ENCODE measurements at regions not wholly inside any gene's neighbourhood (a gene's known extent, or its start where the extent isn't known, plus 50 kb on each side); places are given as distances from the start of the nearest gene placed in this dataset.

DNA sequence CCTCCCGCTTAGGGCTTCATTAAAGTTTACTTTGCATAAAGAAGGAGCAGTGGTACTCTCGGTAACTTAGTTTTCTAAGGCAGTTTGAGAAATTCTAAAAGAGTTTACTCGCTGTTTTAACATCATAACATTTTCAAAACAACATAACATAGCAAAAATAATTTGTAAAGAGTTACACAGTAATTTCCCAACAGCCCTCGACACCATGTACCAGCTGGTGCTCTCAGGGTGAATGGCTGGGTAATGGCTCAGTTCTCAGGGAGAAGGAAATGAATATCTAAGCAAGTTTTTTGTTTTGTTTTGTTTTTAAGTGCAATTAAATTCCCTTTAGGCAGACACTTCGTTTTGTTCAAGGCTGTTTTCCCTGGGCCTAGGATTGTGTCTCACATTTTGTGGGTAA, 435.3 kb downstream of the C4orf33 start:
- Histone ChIP-seq H3K27me3 (ENCODE audit: insufficient read depth, insufficient read length) (no peaks in the 10 kb centered on the region), H3K4me3 (ENCODE audit: insufficient read length, low read depth) (no peak overlapping the region), H3K36me3 (ENCODE audit: insufficient read depth, insufficient read length, low read length) (no peaks in the 10 kb centered on the region), H3K9me3 (ENCODE audit: insufficient read depth, low read length) (no peaks in the 10 kb centered on the region), H3K9ac (ENCODE audit: insufficient read length, low read depth) (no peak overlapping the region), H3K4me1 (ENCODE audit: insufficient read depth, insufficient read length) (no peaks in the 10 kb centered on the region)
- DNase-seq (ENCODE audit: low read depth, low spot score): no peak
- TF ChIP-seq ZNF274 (IDR thresholded peaks at IDR 0.05; ENCODE audit: low read depth, low read length) (no peak), SUZ12 (IDR thresholded peaks at IDR 0.05; ENCODE audit: extremely low read depth, insufficient read depth, insufficient read length) (no peak), YY1 (IDR thresholded peaks at IDR 0.05; ENCODE audit: insufficient read depth, insufficient read length) (no peak)

DNA sequence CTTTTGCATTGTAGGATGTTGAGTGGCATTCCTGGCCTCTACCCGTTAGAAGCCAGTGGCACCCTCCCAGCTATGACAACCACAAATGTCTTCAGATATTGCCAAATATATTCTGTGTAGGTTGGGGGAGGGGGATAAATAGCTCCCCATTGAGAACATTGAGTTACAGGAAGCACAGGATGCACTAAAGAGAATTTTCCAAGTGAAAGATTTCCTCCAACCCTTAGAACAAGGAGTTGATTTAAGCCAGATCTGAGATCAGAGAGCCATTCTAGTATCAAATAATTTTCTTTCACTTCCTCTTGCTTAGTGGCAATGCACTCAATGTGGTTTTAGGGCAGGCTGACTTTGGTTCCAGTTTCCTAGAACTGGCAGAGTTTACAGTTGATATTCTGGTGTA, 436.6 kb downstream of the C4orf33 start:
- no peak overlapping the region for H3K9ac ChIP-seq (ENCODE audit: insufficient read length, low read depth)
- no peak overlapping the region for H3K4me3 ChIP-seq (ENCODE audit: insufficient read length, low read depth)

DNA sequence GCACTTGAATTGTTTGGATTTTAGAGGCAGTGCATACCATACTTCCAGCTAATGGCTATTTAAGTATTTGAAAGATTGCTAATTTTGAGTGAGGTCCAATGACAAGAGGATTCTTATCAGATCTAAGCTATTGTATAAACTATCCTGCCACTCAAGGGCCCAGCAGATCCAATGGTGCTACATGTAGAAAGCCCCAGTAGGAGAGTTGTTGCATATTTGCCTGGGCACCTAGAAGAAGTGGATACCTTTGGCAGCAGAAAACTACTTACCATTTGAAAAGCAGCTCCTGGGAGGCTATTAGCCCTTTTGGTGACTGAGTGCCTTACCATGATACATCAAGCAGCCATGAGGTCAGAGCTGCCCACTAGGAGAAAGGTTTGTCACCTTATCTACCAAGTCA, 447.3 kb downstream of the C4orf33 start:
- peak; percentile 2 for DNase-seq (ENCODE audit: low read depth, low spot score)
- H3K9ac ChIP-seq (ENCODE audit: insufficient read length, low read depth): no peak overlapping the region
- H3K9me3 ChIP-seq (ENCODE audit: insufficient read depth, low read length): no peaks in the 10 kb centered on the region
- H3K27me3 ChIP-seq (ENCODE audit: insufficient read depth, insufficient read length): no peaks in the 10 kb centered on the region
- no peaks in the 10 kb centered on the region for H3K36me3 ChIP-seq (ENCODE audit: insufficient read depth, insufficient read length, low read length)
- no peak overlapping the region for H3K4me3 ChIP-seq (ENCODE audit: insufficient read length, low read depth)
- no peaks in the 10 kb centered on the region for H3K4me1 ChIP-seq (ENCODE audit: insufficient read depth, insufficient read length)
- TF ChIP-seq YY1 (IDR thresholded peaks at IDR 0.05; ENCODE audit: insufficient read depth, insufficient read length) (no peak), SUZ12 (IDR thresholded peaks at IDR 0.05; ENCODE audit: extremely low read depth, insufficient read depth, insufficient read length) (no peak), ZNF274 (IDR thresholded peaks at IDR 0.05; ENCODE audit: low read depth, low read length) (no peak)

More for the DNA sequence above, 436.6 kb downstream of the C4orf33 start:
- Histone ChIP-seq H3K4me1 (ENCODE audit: insufficient read depth, insufficient read length) (no peaks in the 10 kb centered on the region), H3K9me3 (ENCODE audit: insufficient read depth, low read length) (no peaks in the 10 kb centered on the region), H3K36me3 (ENCODE audit: insufficient read depth, insufficient read length, low read length) (no peaks in the 10 kb centered on the region), H3K27me3 (ENCODE audit: insufficient read depth, insufficient read length) (no peaks in the 10 kb centered on the region)
- TF ChIP-seq YY1 (IDR thresholded peaks at IDR 0.05; ENCODE audit: insufficient read depth, insufficient read length) (no peak), SUZ12 (IDR thresholded peaks at IDR 0.05; ENCODE audit: extremely low read depth, insufficient read depth, insufficient read length) (no peak), ZNF274 (IDR thresholded peaks at IDR 0.05; ENCODE audit: low read depth, low read length) (no peak)
- no peak for DNase-seq (ENCODE audit: low read depth, low spot score)

DNA sequence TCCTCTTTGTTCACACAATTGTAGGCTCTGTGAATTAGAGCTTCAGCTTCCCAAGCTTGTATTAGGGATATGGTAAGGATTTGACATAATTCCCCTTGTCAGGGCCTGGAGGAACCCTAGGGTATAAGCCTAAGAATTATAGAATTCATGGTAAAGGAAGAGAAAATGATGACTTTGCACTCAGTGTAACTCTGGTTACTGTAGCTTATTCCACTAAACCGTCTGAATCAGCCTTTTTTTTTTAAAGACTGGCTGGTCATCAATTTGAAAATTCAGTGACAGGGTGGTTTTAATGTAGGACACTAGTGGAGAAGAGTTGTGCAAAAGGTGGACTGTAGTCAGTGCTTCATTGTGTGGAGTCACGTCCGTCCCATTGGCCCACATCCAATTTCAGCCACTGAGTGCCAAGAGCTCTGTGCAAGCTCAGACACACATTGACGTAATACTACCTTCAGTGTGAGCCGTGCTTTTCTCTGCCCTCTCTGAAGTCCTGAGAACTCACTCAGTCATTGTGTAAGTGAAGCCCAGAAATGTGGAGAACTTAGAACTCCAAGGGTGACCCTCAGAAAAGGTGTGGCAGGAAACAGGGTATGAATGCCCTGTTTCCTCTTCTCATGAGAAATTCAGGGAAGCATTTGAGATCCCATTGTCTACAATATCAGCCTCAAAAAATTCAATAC, 449.8 kb downstream of the C4orf33 start:
- H3K36me3 ChIP-seq (ENCODE audit: insufficient read depth, insufficient read length, low read length): no peaks in the 10 kb centered on the region
- TF ChIP-seq SUZ12 (IDR thresholded peaks at IDR 0.05; ENCODE audit: extremely low read depth, insufficient read depth, insufficient read length) (no peak), ZNF274 (IDR thresholded peaks at IDR 0.05; ENCODE audit: low read depth, low read length) (no peak), YY1 (IDR thresholded peaks at IDR 0.05; ENCODE audit: insufficient read depth, insufficient read length) (no peak)
- H3K9ac ChIP-seq (ENCODE audit: insufficient read length, low read depth): no peak overlapping the region
- H3K4me1 ChIP-seq (ENCODE audit: insufficient read depth, insufficient read length): no peaks in the 10 kb centered on the region
- no peak for DNase-seq (ENCODE audit: low read depth, low spot score)
- H3K4me3 ChIP-seq (ENCODE audit: insufficient read length, low read depth): no peak overlapping the region
- no peaks in the 10 kb centered on the region for H3K9me3 ChIP-seq (ENCODE audit: insufficient read depth, low read length)
- no peaks in the 10 kb centered on the region for H3K27me3 ChIP-seq (ENCODE audit: insufficient read depth, insufficient read length)

DNA sequence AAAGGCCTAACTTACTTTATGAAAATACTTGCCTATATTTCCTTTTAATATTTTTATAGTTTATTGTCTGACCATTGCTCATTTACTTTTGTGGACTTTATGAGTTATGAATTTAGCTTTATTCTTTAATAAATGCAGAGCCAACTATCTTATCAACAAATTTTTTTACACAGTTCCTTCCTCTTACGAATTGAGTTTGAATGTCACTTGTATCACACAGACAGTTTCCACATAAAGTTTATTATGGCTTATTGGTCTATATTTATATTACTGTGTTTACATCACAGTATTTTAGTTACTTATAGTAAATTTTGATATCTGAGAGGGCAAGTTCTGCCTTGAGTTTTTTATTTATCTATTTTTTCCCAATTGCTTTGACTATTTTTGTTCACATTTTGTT, 450.6 kb downstream of the C4orf33 start:
- H3K4me3 ChIP-seq (ENCODE audit: insufficient read length, low read depth): no peak overlapping the region
- TF ChIP-seq ZNF274 (IDR thresholded peaks at IDR 0.05; ENCODE audit: low read depth, low read length) (no peak), YY1 (IDR thresholded peaks at IDR 0.05; ENCODE audit: insufficient read depth, insufficient read length) (no peak), SUZ12 (IDR thresholded peaks at IDR 0.05; ENCODE audit: extremely low read depth, insufficient read depth, insufficient read length) (no peak)
- no peak for DNase-seq (ENCODE audit: low read depth, low spot score)
- H3K27me3 ChIP-seq (ENCODE audit: insufficient read depth, insufficient read length): no peaks in the 10 kb centered on the region
- no peaks in the 10 kb centered on the region for H3K4me1 ChIP-seq (ENCODE audit: insufficient read depth, insufficient read length)
- no peaks in the 10 kb centered on the region for H3K9me3 ChIP-seq (ENCODE audit: insufficient read depth, low read length)
- H3K9ac ChIP-seq (ENCODE audit: insufficient read length, low read depth): no peak overlapping the region
- no peaks in the 10 kb centered on the region for H3K36me3 ChIP-seq (ENCODE audit: insufficient read depth, insufficient read length, low read length)

DNA sequence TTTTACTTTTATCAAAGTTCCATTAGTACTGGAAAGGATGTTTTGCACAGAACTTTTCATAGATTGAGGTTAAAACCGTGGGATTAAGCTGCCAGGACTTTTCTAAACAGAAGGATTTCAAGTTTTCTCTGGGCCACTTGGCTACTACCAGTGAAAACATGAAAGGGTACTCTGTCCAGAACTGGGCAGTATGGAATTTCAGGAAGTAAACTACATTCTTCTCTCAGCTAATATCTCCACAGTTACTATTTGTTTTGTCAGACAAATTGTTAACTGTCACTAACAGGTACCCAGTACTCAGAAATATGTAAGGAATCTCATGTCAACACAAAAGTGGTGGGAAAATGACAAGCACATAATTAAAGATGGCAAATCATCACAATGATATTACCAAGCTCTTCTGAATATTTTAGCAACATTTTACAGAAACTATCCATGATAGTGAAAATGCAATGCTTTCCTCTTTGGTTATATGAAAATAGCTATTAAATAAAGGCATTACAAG, 454.4 kb downstream of the C4orf33 start:
- no peaks in the 10 kb centered on the region for H3K9me3 ChIP-seq (ENCODE audit: insufficient read depth, low read length)
- no peaks in the 10 kb centered on the region for H3K27me3 ChIP-seq (ENCODE audit: insufficient read depth, insufficient read length)
- TF ChIP-seq YY1 (IDR thresholded peaks at IDR 0.05; ENCODE audit: insufficient read depth, insufficient read length): no peak
- no peak for TF ChIP-seq SUZ12 (IDR thresholded peaks at IDR 0.05; ENCODE audit: extremely low read depth, insufficient read depth, insufficient read length)
- no peak for TF ChIP-seq ZNF274 (IDR thresholded peaks at IDR 0.05; ENCODE audit: low read depth, low read length)
- no peak overlapping the region for H3K9ac ChIP-seq (ENCODE audit: insufficient read length, low read depth)
- no peaks in the 10 kb centered on the region for H3K36me3 ChIP-seq (ENCODE audit: insufficient read depth, insufficient read length, low read length)
- no peak overlapping the region for H3K4me3 ChIP-seq (ENCODE audit: insufficient read length, low read depth)
- no peak for DNase-seq (ENCODE audit: low read depth, low spot score)
- H3K4me1 ChIP-seq (ENCODE audit: insufficient read depth, insufficient read length): no peaks in the 10 kb centered on the region

DNA sequence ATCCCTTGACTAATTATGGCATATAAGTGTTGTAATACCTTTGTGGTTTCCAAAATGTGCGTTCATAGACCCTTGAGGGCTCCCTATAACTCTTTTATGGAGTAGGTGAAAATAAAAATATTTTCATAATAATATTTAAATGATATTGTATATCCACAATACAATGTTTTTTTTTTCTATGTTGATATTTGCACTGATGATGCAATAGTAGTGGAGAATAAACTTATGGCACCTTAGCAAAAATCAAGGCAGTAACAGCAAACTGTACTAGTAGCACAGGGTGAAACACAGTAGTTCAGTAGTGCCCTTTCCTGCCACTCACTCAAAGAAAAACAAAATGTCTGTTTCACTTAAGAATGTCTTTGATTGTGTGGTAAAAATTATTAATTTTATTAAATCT, 465.3 kb downstream of the C4orf33 start:
- no peak overlapping the region for H3K4me3 ChIP-seq (ENCODE audit: insufficient read length, low read depth)
- no peaks in the 10 kb centered on the region for H3K27me3 ChIP-seq (ENCODE audit: insufficient read depth, insufficient read length)
- H3K36me3 ChIP-seq (ENCODE audit: insufficient read depth, insufficient read length, low read length): no peaks in the 10 kb centered on the region
- DNase-seq (ENCODE audit: low read depth, low spot score): no peak
- TF ChIP-seq ZNF274 (IDR thresholded peaks at IDR 0.05; ENCODE audit: low read depth, low read length) (no peak), YY1 (IDR thresholded peaks at IDR 0.05; ENCODE audit: insufficient read depth, insufficient read length) (no peak), SUZ12 (IDR thresholded peaks at IDR 0.05; ENCODE audit: extremely low read depth, insufficient read depth, insufficient read length) (no peak)
- H3K9ac ChIP-seq (ENCODE audit: insufficient read length, low read depth): no peak overlapping the region
- H3K9me3 ChIP-seq (ENCODE audit: insufficient read depth, low read length): no peaks in the 10 kb centered on the region
- H3K4me1 ChIP-seq (ENCODE audit: insufficient read depth, insufficient read length): no peaks in the 10 kb centered on the region
